ENCODE measurements at regions not wholly inside any gene's neighbourhood (a gene's known extent, or its start where the extent isn't known, plus 50 kb on each side); places are given as distances from the start of the nearest gene placed in this dataset.

GRCh38 chr5:104733063-104733669, 1170.6 kb upstream of the NUDT12 start:
- no peaks in the 10 kb centered on the region for H4K20me1 ChIP-seq (ENCODE audit: insufficient read depth, low read length)
- H3K27me3 ChIP-seq (ENCODE audit: low read depth, low read length): no peaks in the 10 kb centered on the region
- H3K79me2 ChIP-seq (ENCODE audit: low read length): no peaks in the 10 kb centered on the region

GRCh38 chr5:104731331-104731730, 1168.7 kb upstream of the NUDT12 start:
- Histone ChIP-seq H3K9ac (ENCODE audit: low read length) (no peak overlapping the region), H2AFZ (ENCODE audit: low read depth, low read length) (no peak overlapping the region), H3K4me1 (ENCODE audit: low read length) (no peaks in the 10 kb centered on the region), H3K4me3 (ENCODE audit: low read length) (no peak overlapping the region), H3K27ac (ENCODE audit: low read length) (no peak overlapping the region), H3K36me3 (replicated peaks; ENCODE audit: low read depth, low read length) (no peaks in the 10 kb centered on the region), H3K27me3 (ENCODE audit: low read depth, low read length) (no peaks in the 10 kb centered on the region), H4K20me1 (ENCODE audit: insufficient read depth, low read length) (no peaks in the 10 kb centered on the region), H3K79me2 (ENCODE audit: low read length) (no peaks in the 10 kb centered on the region), H3K4me2 (ENCODE audit: low read length) (no peak overlapping the region), H3K9me3 (ENCODE audit: insufficient read depth, low read length) (no peaks in the 10 kb centered on the region)
- no peak for TF ChIP-seq EZH2phosphoT487 (IDR thresholded peaks at IDR 0.05; ENCODE audit: low read depth)
- TF ChIP-seq CTCF (IDR thresholded peaks at IDR 0.05; ENCODE audit: low read depth, low read length): no peak

More at GRCh38 chr5:104733063-104733669, 1170.6 kb upstream of the NUDT12 start:
- Histone ChIP-seq H3K4me3 (ENCODE audit: low read length) (no peak overlapping the region), H3K9me3 (ENCODE audit: insufficient read depth, low read length) (no peaks in the 10 kb centered on the region), H3K36me3 (replicated peaks; ENCODE audit: low read depth, low read length) (no peaks in the 10 kb centered on the region), H2AFZ (ENCODE audit: low read depth, low read length) (no peak overlapping the region), H3K27ac (ENCODE audit: low read length) (no peak overlapping the region), H3K9ac (ENCODE audit: low read length) (no peak overlapping the region), H3K4me2 (ENCODE audit: low read length) (no peak overlapping the region), H3K4me1 (ENCODE audit: low read length) (no peaks in the 10 kb centered on the region)
- TF ChIP-seq CTCF (IDR thresholded peaks at IDR 0.05; ENCODE audit: low read depth, low read length): no peak
- no peak for TF ChIP-seq EZH2phosphoT487 (IDR thresholded peaks at IDR 0.05; ENCODE audit: low read depth)

- Histone ChIP-seq H3K36me3 (replicated peaks; ENCODE audit: low read depth, low read length) (no peaks in the 10 kb centered on the region), H3K9ac (ENCODE audit: low read length) (no peak overlapping the region), H3K27ac (ENCODE audit: low read length) (no peak overlapping the region), H4K20me1 (ENCODE audit: insufficient read depth, low read length) (no peaks in the 10 kb centered on the region), H3K4me1 (ENCODE audit: low read length) (no peaks in the 10 kb centered on the region), H3K79me2 (ENCODE audit: low read length) (no peaks in the 10 kb centered on the region), H2AFZ (ENCODE audit: low read depth, low read length) (no peak overlapping the region), H3K4me3 (ENCODE audit: low read length) (no peak overlapping the region), H3K9me3 (ENCODE audit: insufficient read depth, low read length) (no peaks in the 10 kb centered on the region), H3K27me3 (ENCODE audit: low read depth, low read length) (no peaks in the 10 kb centered on the region), H3K4me2 (ENCODE audit: low read length) (no peak overlapping the region)
- TF ChIP-seq CTCF (IDR thresholded peaks at IDR 0.05; ENCODE audit: low read depth, low read length) (no peak), EZH2phosphoT487 (IDR thresholded peaks at IDR 0.05; ENCODE audit: low read depth) (no peak)
Observed at GRCh38 chr5:104708027-104708426, 1145.4 kb upstream of the NUDT12 start.

GRCh38 chr5:104706600-104706999, 1144.0 kb upstream of the NUDT12 start:
- no peak overlapping the region for H3K4me2 ChIP-seq (ENCODE audit: low read length)
- H2AFZ ChIP-seq (ENCODE audit: low read depth, low read length): no peak overlapping the region
- no peaks in the 10 kb centered on the region for H3K4me1 ChIP-seq (ENCODE audit: low read length)
- no peaks in the 10 kb centered on the region for H3K27me3 ChIP-seq (ENCODE audit: low read depth, low read length)
- no peak overlapping the region for H3K27ac ChIP-seq (ENCODE audit: low read length)
- no peaks in the 10 kb centered on the region for H4K20me1 ChIP-seq (ENCODE audit: insufficient read depth, low read length)
- H3K36me3 ChIP-seq (replicated peaks; ENCODE audit: low read depth, low read length): no peaks in the 10 kb centered on the region
- no peaks in the 10 kb centered on the region for H3K79me2 ChIP-seq (ENCODE audit: low read length)
- H3K4me3 ChIP-seq (ENCODE audit: low read length): no peak overlapping the region
- no peaks in the 10 kb centered on the region for H3K9me3 ChIP-seq (ENCODE audit: insufficient read depth, low read length)
- H3K9ac ChIP-seq (ENCODE audit: low read length): no peak overlapping the region
- no peak for TF ChIP-seq CTCF (IDR thresholded peaks at IDR 0.05; ENCODE audit: low read depth, low read length)
- no peak for TF ChIP-seq EZH2phosphoT487 (IDR thresholded peaks at IDR 0.05; ENCODE audit: low read depth)
